Fibroblast of upper back skin (primary cell): ENCODE measurements at regions not wholly inside any gene's neighbourhood (a gene's known extent, or its start where the extent isn't known, plus 50 kb on each side); places are given as distances from the start of the nearest gene placed in this dataset.
A peak's percentile ranks its signal among the peaks of the same experiment; 100 is the strongest.
"Not testable (repeated sequence)": the region's sequence is repeated elsewhere in the genome, so short reads cannot be mapped to it uniquely, and the experiment has no call there.

Experiments used
- DNase-seq: peaks from one replicate; pipeline ENCODE4 v3.0.0-alpha.2; 2013

- DNase-seq: no peak
Observed at GRCh38 chr6:74070711-74071110, 374.7 kb downstream of the CD109 start.

DNA sequence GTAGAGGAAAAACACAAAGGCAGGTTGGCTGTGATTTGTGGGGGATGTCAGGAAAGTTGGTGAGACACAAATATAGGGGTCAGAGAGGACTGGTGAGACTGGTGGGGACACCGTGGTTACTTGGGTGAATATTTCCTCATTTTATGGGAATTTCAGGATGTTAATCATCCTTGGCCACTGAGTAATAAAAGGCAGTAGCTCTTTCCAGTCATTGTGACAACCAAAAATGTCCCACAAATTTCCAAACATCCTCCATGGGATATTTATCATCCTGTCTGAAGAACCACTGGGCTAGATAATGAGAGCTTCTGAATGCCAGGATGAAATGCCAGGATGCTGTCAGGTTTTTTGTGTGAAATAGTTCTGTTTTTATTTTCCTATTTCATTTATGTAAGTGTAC is 374.1 kb downstream of the CD109 start:
- DNase-seq: peak; percentile 69

DNA sequence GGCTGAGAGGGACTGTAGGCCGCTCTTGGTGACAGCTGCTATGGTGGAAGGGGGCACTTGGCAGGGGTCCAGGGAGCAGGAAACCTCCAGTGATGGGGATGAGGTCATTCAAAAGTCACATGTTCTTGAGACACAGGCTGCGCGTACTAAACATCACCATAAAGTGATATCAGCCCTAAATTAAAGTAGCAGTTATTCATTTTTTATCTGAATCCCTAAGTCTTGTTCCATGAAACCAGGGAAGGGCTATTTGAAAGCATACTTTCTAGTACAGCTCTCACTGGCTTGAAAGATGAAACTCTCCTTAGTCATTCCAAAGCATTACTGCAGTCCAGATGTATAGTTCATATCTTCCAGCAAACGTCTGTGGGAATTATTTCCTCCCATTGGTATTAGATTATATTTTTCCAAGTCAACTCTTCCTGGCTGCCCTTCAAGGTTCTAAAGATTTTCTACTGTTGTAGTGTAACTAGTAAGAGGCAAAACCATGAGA is 373.1 kb downstream of the CD109 start:
- peak; percentile 93 for DNase-seq

- peak; percentile 61 for DNase-seq
Observed at GRCh38 chr6:74066168-74066871, 370.3 kb downstream of the CD109 start.

GRCh38 chr6:74065705-74066104 is 369.7 kb downstream of the CD109 start:
- DNase-seq: no peak

DNA sequence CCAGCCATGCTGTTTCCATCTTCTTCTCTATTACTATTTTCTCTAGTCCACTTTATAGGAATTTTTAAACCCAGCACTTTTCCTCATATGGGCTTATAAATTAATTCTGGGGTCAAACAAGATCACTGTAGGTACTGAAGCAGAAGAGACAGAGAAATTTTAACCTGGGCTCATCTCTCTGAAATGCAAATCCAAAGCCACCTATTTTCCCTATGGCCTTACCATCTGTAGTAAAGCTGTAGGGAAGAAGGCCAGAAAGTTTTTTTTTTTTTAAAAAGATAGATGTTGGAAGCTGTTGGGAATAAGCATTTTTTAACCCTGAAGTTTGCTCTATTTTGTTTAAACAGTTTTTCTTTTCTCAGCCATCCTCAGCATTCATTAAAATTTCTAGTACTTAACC is 367.4 kb downstream of the CD109 start:
- no peak for DNase-seq

GRCh38 chr6:74061201-74061600 is 365.2 kb downstream of the CD109 start:
- no peak for DNase-seq

GRCh38 chr6:74060354-74060753 is 364.4 kb downstream of the CD109 start:
- DNase-seq: no peak

DNA sequence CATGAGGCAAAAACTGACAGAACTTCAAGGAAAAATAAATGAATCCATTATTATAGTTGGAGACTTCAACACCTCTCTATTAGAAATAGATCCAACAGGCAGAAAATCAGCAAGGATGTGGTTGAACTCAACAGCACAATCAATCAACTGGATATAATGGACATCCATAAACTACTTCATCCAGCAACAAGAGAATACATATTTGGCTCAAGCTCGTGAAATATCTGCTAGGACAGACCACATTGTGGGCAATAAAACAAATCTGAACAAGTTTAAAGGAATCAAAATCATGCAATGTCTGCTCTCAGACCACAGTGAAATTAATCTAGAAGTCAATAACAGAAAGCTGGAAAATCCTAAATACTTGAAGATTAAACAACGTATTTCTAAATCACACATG is 362.6 kb downstream of the CD109 start:
- peak; percentile 81 for DNase-seq

DNA sequence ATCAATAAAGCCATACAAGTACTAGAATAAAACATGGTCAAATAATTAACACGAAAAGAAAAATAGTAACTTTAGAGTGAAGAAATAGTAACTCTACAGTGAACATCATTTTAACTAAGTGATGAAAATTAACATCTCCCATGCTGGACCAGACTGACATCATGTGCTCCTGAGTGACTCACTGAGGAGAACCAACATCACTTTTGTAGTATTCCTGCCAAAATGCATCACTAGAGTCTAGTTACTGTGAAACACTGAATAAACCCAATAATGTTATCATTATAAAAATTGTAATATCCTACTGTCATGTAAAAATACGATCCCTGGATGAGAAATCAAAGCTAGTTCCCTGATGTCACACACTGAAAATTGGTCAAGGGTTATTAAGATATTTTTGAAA is 361.3 kb downstream of the CD109 start:
- peak; percentile 37 for DNase-seq

GRCh38 chr6:74054190-74054589 is 358.2 kb downstream of the CD109 start:
- DNase-seq: no peak

- no peak for DNase-seq
Observed at GRCh38 chr6:74050921-74051320, 354.9 kb downstream of the CD109 start.

DNA sequence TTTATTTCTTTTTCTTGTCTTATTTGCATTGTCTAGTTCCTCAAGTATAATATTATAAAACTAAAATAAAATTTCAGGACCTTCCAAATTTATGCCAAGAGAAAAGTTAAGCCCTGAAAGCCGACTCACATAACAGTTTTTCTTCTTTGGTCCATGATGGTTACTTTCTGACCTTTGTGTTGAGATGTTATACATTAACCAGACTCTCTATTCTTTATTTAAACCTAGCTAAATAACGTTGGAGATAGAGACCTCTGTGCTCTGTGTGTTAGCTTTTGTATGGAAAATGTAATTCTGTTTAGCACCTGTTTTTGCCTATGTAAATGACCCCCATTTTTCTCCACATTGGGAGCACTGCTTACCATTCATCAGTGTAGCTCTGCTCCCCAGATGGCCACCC is 352.4 kb downstream of the CD109 start:
- no peak for DNase-seq

DNA sequence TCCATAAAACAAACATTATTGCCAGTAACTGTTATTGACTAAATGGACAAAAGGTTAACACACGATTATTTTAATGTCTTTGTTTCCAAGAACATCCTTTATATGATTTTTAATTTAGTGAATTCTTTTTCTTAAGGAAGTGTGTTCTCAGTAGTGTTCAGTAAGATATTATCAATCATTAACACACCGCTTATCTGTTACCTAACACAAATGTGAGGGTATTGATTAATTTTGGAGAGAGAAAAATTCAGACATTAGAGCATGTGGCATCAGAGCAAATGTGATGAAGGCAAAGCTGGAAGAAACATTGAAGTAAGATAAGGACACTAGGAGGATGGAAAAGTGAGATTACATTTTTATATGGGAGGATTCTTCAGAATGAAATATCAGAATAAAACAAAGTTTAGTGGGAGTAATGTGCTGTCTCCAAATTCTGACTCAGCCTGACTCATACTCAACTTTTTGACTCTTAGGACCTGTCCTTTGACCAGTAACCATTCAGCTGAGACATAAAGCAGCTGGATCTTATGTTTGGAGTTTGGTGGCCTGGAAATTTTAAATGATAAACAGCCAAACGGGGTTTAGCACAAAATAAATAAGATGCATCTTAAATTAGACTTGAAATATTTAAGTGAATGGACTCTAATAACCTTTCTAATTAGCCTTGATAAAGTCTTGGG is 348.6 kb downstream of the CD109 start:
- peak; percentile 31 for DNase-seq

- no peak for DNase-seq
Observed at GRCh38 chr6:74041420-74041819, 345.4 kb downstream of the CD109 start.

- DNase-seq: no peak
Observed at GRCh38 chr6:74018825-74019224, 322.8 kb downstream of the CD109 start.

DNA sequence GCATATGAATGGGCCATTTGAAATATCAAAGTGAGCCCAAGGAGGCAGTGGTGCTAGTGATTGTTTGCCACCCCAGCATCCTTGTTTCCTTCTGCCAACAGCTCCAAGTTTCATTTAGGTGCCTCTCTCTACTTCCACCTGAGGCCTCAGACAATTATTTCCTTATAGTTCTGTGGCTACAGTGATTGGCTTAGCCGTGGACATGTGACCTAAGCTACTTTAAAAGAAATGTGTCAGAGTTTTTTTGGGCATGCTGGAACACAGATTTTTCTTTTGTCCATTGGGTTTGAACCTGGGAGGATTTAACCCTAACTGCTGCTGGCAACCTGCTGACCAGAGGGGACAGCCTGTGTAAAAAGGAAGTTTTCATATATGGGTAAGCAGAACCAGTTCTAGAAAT is 319.4 kb downstream of the CD109 start:
- DNase-seq: no peak

DNA sequence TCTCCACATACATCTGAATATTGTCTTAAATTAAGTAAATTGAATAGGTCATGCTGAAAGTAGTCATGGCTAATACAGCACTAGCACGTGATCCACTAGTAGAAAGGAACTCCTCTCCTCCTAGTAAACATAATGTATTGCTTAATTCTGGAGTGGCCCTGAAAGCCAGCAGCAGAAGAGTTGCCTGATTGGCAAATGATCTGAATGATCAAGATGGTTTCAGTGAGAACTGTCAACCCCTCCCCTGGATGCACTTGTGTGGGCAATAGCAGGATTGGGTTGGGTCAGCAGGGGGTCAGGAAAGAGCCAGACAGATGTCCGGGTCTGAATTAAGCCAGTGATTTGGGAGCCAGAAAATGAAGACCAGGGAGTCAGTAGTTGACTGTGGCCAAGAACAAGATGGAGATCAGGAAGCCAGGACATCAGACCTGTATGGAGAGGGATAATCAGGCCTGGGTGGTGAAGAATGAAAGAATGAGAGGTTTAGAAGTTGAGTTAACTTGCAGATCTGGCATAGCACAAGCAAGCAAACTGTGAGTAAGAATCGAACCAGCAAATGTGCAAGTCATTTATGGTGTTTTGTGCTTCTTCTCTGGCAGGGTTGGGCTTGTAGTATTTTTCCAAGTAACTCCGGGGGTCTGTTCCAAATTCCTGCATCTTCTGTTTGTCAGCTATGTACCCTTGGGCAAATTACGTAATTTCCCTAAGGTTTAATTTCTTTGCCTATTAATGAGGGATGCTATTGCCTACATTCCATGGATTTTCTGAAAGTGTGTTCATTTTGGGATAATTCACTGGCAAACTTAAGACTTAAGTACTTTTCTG is 304.9 kb downstream of the CD109 start:
- DNase-seq: no peak

GRCh38 chr6:73990609-73991238 is 294.7 kb downstream of the CD109 start:
- not testable (repeated sequence) for DNase-seq

DNA sequence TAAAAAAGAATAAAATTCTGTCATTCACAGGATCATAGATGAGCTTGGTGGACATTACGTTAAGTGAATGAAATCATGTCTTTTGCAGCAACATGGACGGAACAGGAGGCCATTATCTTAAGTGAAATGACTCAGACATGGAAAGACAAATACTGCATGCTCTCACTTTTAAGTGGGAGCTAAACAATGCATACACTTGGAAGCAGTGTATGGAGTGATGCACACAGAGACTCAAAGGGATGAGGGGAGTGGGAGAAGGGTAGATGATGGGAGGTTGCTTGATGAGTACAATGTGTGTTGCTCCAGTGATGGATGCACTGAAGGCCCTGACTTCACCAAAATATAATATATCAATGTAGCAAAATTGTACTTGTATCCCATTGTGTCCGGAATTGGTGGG is 293.4 kb downstream of the CD109 start:
- DNase-seq: no peak

DNA sequence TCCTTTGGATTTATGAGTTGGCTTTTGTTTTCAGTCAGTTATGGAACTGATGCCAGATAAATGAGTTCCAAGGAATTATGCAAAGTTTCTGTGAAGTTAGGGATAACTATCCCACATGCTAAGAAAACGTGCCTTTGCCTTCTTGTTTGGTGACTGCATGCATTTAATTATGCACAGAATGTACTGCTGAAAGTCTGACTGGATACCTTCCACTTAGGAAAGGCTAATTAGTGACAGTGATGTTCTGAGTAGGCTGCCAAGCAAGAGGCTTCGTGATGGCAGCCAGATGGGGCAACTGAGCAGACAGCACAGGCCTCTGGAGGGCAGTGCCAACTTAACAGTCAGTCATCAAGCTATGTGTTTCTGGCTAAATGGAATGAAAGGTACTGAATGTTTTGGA is 289.9 kb downstream of the CD109 start:
- peak; percentile 73 for DNase-seq

DNA sequence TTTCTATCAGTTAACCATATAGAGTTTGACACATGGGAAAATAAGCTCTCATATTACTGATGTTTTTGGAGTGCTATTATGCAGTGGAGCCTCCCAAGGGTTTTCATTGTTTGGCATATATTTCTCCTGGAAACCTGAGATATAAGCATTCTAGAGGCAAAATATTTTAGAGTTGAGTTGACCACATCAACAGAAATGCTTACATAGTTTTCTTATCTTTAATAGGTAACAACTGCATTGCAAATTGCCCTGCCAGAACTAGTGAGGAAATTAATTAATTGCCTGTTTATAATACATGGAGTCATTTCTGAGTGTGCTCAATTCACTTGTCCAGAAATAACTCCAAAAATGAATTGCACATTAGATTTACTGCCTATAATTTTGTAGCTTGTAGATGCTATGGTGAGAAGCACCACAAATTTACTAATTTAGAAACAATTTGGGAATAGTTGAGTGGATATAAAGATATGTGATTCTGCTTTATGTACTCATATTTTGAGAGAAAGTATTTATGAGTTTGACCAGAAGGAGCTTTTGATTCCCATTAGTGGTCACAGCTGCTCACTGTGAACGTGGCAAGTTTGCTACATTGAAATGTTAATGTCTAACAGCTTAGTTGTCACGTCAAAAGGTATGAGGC is 288.7 kb downstream of the CD109 start:
- DNase-seq: peak; percentile 63

GRCh38 chr6:73983367-73983766 is 287.4 kb downstream of the CD109 start:
- DNase-seq: peak; percentile 92
